HFFc6 (cell line): ENCODE measurements at regions not wholly inside any gene's neighbourhood (a gene's known extent, or its start where the extent isn't known, plus 50 kb on each side); places are given as distances from the start of the nearest gene placed in this dataset.

Experiments
- DNase-seq: peaks from one replicate; pipeline ENCODE4 v3.0.0-alpha.2; 2018
- H3K27ac Mint-ChIP-seq: 2 replicates; pipeline ENCODE4 v1.8.0; 2020; ENCODE audit warnings: mild to moderate bottlenecking, mixed read lengths
- H3K27me3 Mint-ChIP-seq: 2 replicates; pipeline ENCODE4 v1.8.0; 2021; ENCODE audit warnings: mild to moderate bottlenecking, moderate library complexity, mixed read lengths; ENCODE audit not compliant: insufficient read depth
- H3K36me3 Mint-ChIP-seq: 2 replicates; pipeline ENCODE4 v1.8.0; 2021; ENCODE audit warnings: low read depth, mixed read lengths
- H3K4me1 Mint-ChIP-seq: 2 replicates; pipeline ENCODE4 v1.8.0; 2020; ENCODE audit warnings: low read depth, mixed read lengths
- H3K4me3 Mint-ChIP-seq: 2 replicates; pipeline ENCODE4 v1.8.0; 2020; ENCODE audit warnings: mild to moderate bottlenecking, moderate library complexity, mixed read lengths
- H3K9me3 Mint-ChIP-seq: 2 replicates; pipeline ENCODE4 v1.8.0; 2020; ENCODE audit warnings: mild to moderate bottlenecking, mixed read lengths
- CTCF ChIP-seq: fragments of 200-600 bp; sonication (generic); IDR thresholded peaks from 2 replicates; pipeline ENCODE4 v1.5.0; 2021; ENCODE audit warnings: antibody characterized with exemption, mild to moderate bottlenecking

- Mint-ChIP-seq H3K9me3 (peaks cover 20% of the 10 kb centered on the region), H3K36me3 (peaks cover 6% of the 10 kb centered on the region; the same call in 1 of the 2 replicates), H3K27ac (no peak overlapping the region), H3K4me1 (no peaks in the 10 kb centered on the region), H3K27me3 (no peaks in the 10 kb centered on the region), H3K4me3 (no peak overlapping the region)
- no peak for TF ChIP-seq CTCF
- DNase-seq, result no peak
These were observed 1775.1 kb upstream of the PIK3C3 start for GRCh38 chr18:40179729-40180461.

DNA sequence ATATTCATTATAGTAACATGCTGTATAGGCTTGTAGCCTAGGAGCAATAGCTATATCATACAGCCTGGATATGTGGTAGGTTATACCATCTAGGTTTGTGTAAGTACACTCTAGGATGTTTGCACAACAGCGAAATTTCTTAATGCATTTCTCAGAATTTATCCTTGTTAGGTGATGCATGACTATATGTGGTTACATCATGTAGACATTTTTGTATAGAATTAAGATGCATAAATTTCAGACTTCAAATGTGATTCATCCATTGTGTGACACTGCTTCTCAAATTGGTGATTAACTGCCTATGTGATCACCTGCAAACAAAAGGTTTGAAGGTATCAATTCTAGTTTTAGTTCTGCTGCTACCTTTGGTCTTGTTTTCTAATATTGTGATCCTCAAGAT lies 1787.0 kb upstream of the PIK3C3 start:
- no peak overlapping the region for H3K27ac Mint-ChIP-seq
- no peak for DNase-seq
- no peaks in the 10 kb centered on the region for H3K4me1 Mint-ChIP-seq
- no peaks in the 10 kb centered on the region for H3K36me3 Mint-ChIP-seq
- no peaks in the 10 kb centered on the region; the same call in 1 of the 2 replicates for H3K27me3 Mint-ChIP-seq
- no peak for TF ChIP-seq CTCF
- H3K4me3 Mint-ChIP-seq, result no peak overlapping the region
- peaks cover 4% of the 10 kb centered on the region; the same call in 1 of the 2 replicates for H3K9me3 Mint-ChIP-seq

DNA sequence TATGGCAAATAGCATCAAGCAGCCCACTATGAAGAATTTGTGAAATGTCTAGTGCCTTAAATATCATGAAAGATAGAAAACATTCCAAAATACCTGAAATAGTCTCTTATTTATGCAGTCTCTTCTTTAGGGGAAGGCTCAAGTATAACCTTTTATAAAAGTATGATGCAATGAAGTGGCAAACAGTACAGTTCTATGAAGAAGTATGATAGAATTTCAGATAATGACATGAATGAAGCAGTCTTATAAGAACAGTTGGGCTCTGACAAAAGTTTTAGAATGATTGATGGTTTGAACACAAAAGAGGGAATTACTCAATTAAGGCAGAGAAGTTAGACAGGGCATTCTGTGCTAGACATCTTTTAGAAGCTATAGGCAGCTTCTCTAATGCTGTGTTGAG lies 1791.8 kb upstream of the PIK3C3 start:
- no peak for DNase-seq
- no peaks in the 10 kb centered on the region for H3K9me3 Mint-ChIP-seq
- H3K27me3 Mint-ChIP-seq, result no peaks in the 10 kb centered on the region
- H3K27ac Mint-ChIP-seq, result no peak overlapping the region
- no peak for TF ChIP-seq CTCF
- H3K4me1 Mint-ChIP-seq, result no peaks in the 10 kb centered on the region
- H3K4me3 Mint-ChIP-seq, result no peak overlapping the region
- H3K36me3 Mint-ChIP-seq, result no peaks in the 10 kb centered on the region

DNA sequence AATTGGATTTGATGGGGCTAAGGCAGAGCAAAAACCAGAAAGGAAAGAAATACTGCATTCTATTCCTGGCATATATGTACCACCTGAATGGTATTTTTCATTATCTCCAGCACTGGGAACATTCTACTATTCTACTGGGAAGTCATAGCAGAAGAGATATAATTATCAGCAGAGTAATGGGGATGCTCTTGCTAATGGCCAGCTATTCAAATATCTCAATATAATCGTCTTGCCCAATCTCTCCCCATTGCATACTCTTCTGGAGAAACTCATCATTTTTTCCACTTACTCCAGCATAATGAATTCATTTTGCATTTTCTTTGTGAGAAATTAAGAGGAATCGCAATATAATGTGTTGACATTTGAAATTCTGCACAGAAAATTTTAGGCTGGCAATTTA lies 1794.7 kb upstream of the PIK3C3 start:
- H3K4me3 Mint-ChIP-seq, result no peak overlapping the region
- no peak for DNase-seq
- no peak for TF ChIP-seq CTCF
- no peak overlapping the region for H3K27ac Mint-ChIP-seq
- H3K9me3 Mint-ChIP-seq, result no peaks in the 10 kb centered on the region
- H3K4me1 Mint-ChIP-seq, result no peaks in the 10 kb centered on the region
- no peaks in the 10 kb centered on the region for H3K36me3 Mint-ChIP-seq
- no peaks in the 10 kb centered on the region for H3K27me3 Mint-ChIP-seq

DNA sequence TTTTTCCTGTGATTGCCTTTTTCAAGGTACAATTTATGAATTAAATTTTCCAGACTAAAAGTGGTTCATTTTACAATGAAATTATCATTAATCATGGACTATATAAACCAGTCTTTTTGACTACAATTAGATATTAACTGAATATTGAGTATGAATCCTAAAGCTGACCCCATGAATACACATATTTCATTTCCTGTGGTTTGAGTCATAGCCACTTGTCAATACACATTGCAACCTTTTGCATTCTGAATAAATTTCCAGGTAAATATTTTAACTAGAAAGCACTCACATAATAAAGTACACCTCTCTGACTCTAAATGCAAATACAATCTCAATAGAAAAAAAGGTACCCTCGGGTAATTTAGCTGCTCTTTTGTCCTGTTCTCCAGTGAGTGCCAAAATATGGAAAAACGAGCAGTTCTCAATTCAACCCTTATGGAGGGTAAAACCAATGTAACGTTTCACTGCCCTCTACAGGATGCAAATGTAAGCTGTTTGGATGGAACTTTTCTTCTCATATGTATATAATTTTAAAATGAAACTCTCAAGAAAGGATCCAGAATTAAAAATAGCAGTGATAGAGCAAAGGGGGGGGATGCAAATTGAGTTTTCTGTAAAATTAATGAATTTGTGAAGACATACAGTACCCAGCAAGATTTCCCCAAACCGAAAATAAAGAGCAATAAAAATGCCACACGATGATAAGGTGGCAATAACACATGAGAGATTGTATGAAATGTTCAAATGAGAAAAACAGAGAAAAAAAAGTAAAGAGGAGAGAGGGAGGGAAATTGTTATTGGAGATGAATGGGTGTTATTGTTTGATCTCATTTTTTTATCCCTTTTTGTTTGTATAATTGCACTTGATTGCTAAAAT lies 1795.7 kb upstream of the PIK3C3 start:
- Mint-ChIP-seq H3K27ac (no peak overlapping the region), H3K27me3 (no peaks in the 10 kb centered on the region), H3K4me3 (peak overlapping the region; percentile 61; the same call in 1 of the 2 replicates), H3K9me3 (no peaks in the 10 kb centered on the region), H3K4me1 (no peaks in the 10 kb centered on the region), H3K36me3 (no peaks in the 10 kb centered on the region)
- DNase-seq, result peak; percentile 1
- TF ChIP-seq CTCF, result peak; percentile 76; the same call in 1 of the 2 replicates
